Heart left ventricle (tissue), 16 donors: ENCODE measurements at regions not wholly inside any gene's neighbourhood (a gene's known extent, or its start where the extent isn't known, plus 50 kb on each side); places are given as distances from the start of the nearest gene placed in this dataset.

ENCODE experiments used
- ATAC-seq, 4 donors: fragments of 200-7000 bp; cut with Tn5 transposase; one replicate each; pipeline ENCODE4 v1.9.1; 2020 to 2022; ENCODE audit warnings: moderate library complexity in 4 of 4, mild to moderate bottlenecking in 3 of 4, moderate number of reproducible peaks in 1 of 4
- DNase-seq, 5 donors: peaks; one replicate each; pipeline ENCODE4 v3.0.0-alpha.2; 2020
- H3K27ac ChIP-seq, 12 donors: fragments of 200-600 bp; sonication (generic) in 4 of 12; one replicate each; pipeline versions ENCODE4 v1.5.0 to v1.8.0; 2016 to 2022; ENCODE audit warnings: mild to moderate bottlenecking in 2 of 12
- H3K27me3 ChIP-seq, 9 donors: fragments of 200-600 bp; sonication (generic) in 2 of 9; one replicate each; pipeline versions ENCODE4 v1.5.1 to v1.8.0; 2016 to 2022; ENCODE audit warnings: mild to moderate bottlenecking in 3 of 9
- H3K36me3 ChIP-seq, 9 donors: fragments of 200-600 bp; sonication (generic) in 2 of 9; one replicate each; pipeline versions ENCODE4 v1.5.0 to v1.8.0; 2018 to 2022; ENCODE audit warnings: mild to moderate bottlenecking in 2 of 9
- H3K4me1 ChIP-seq, 12 donors: fragments of 200-600 bp; sonication (generic) in 4 of 12; one replicate each; pipeline versions ENCODE4 v1.5.0 to v1.8.0; 2016 to 2022; ENCODE audit warnings: mild to moderate bottlenecking in 3 of 12
- H3K4me3 ChIP-seq, 12 donors: fragments of 200-600 bp; sonication (generic) in 4 of 12; one replicate each; pipeline versions ENCODE4 v1.5.0 to v1.8.0; 2017 to 2022; ENCODE audit warnings: mild to moderate bottlenecking in 9 of 12, moderate library complexity in 4 of 12
- H3K9me3 ChIP-seq, 12 donors: fragments of 200-600 bp; sonication (generic) in 4 of 12; one replicate each; pipeline versions ENCODE4 v1.5.0 to v1.8.0; 2016 to 2022; ENCODE audit warnings: mild to moderate bottlenecking in 1 of 12
- CTCF ChIP-seq, 12 donors: fragments of 200-600 bp; sonication (generic) in 4 of 12; IDR thresholded peaks; one replicate each; pipeline versions ENCODE4 v1.5.0 to v1.8.0; 2018 to 2022; ENCODE audit warnings: antibody characterized with exemption in 12 of 12, mild to moderate bottlenecking in 5 of 12
- POLR2A ChIP-seq, 2 donors: fragments of 450-650 bp; IDR thresholded peaks; one replicate each; pipeline ENCODE4 v1.6.1; 2017; ENCODE audit warnings: antibody characterized with exemption in 2 of 2, mild to moderate bottlenecking in 2 of 2, moderate library complexity in 2 of 2
- WGBS, 4 donors: extraction: QIAGEN DNeasy Blood & Tissue Kit in 2 of 4; methylation state at CpG; one replicate each; pipeline versions ENCODE4 v1.1.5 to v1.1.7; 2013 to 2018; 5-methylcytosine and 5-hydroxymethylcytosine counted together
- intact Hi-C, 10 donors: fragments of 100-400 bp; cut with DNase I; formaldehyde crosslinking; loops; one replicate each; pipeline versions ENCODE4 v1.11.1 to v1.14.2; 2022
- donor health status: ischemic (EF 13 %, LVEDD 7.1; RV severe dilation, severe dysfunction).
- donor health status: healthy with polysubstance abuse.
- donor health status: DM: no; HTN: yes; CAD: no.
- donor health status: DM: no; HTN: no; CAD: no.
- donor health status: ischemic (EF 25% LVEDD 6.9; RV normal size, moderate dysfunction).
- donor health status: ischemic (EF 25% LVEDD 5.7; RV mildly dilated, moderate dysfunction).
- donor health status: healthy.
- donor health status: DM: yes; HTN: yes; CAD: no.
- donor health status: ischemic (EF 35%, LVEDD 5.7; RV mildly dilated, moderate dysfunction).
- donor health status: nonischemic (EF 11% LVEDD 7.7; RV severe dilation, severe dysfunction).
- donor health status: DM: yes; HTN: yes; CAD: no.
- donor health status: PGD.
- donor health status: ischemic (EF 29% LVEDD 5.4; RV normal size, mild dysfunction).
- donor health status: nonischemic (EF 23%, LVEDD 6.1; RV moderate dilation, normal function).

GRCh38 chr18:5710235-5710634 lies 166.4 kb upstream of the EPB41L3 start:
- H3K36me3 ChIP-seq = no peaks in the 10 kb centered on the region
- WGBS, 4 donors = 62 to 67% (median 66%) methylated on average over 4 of the region's 4 CpGs
- ATAC-seq (no peak), DNase-seq (no peak)
- intact Hi-C loops = no loop called here
- no peaks in the 10 kb centered on the region for H3K9me3 ChIP-seq
- H3K4me3 ChIP-seq = no peak overlapping the region
- H3K4me1 ChIP-seq = no peaks in the 10 kb centered on the region
- TF ChIP-seq CTCF (IDR thresholded peaks at IDR 0.05) = no peak
- TF ChIP-seq POLR2A (IDR thresholded peaks at IDR 0.05) = no peak
- peaks cover 0 to 5% (median 0%) of the 10 kb centered on the region in 9 donors for H3K27me3 ChIP-seq
- no peak overlapping the region for H3K27ac ChIP-seq

- ATAC-seq (no peak), DNase-seq (no peak)
- 76 to 82% (median 77%) methylated on average over 8 of the region's 8 CpGs for WGBS, 4 donors
- no peaks in the 10 kb centered on the region for H3K36me3 ChIP-seq
- peaks cover 0 to 5% (median 0%) of the 10 kb centered on the region in 9 donors for H3K27me3 ChIP-seq
- intact Hi-C loops = no loop called here
- TF ChIP-seq POLR2A (IDR thresholded peaks at IDR 0.05) = no peak
- TF ChIP-seq CTCF (IDR thresholded peaks at IDR 0.05) = no peak
- no peak overlapping the region for H3K4me3 ChIP-seq
- H3K27ac ChIP-seq = no peak overlapping the region
- no peaks in the 10 kb centered on the region for H3K9me3 ChIP-seq
- no peaks in the 10 kb centered on the region for H3K4me1 ChIP-seq
Observed at GRCh38 chr18:5709476-5710095, 165.8 kb upstream of the EPB41L3 start.

- no peak for ATAC-seq
- no peaks in the 10 kb centered on the region for H3K36me3 ChIP-seq
- no peak overlapping the region for H3K27ac ChIP-seq
- no peaks in the 10 kb centered on the region for H3K4me1 ChIP-seq
- intact Hi-C loops = no loop called here
- H3K27me3 ChIP-seq = peaks cover 0 to 5% (median 0%) of the 10 kb centered on the region in 9 donors
- TF ChIP-seq POLR2A (IDR thresholded peaks at IDR 0.05) (no peak), CTCF (IDR thresholded peaks at IDR 0.05) (no peak)
- no peak overlapping the region for H3K4me3 ChIP-seq
- WGBS, 4 donors = 71 to 83% (median 80%) methylated on average over 3 of the region's 3 CpGs
- no peaks in the 10 kb centered on the region for H3K9me3 ChIP-seq
- DNase-seq = no peak
Observed at GRCh38 chr18:5707586-5707985, 163.8 kb upstream of the EPB41L3 start.

- ATAC-seq = no peak
Observed at GRCh38 chr18:5705393-5705792, 161.6 kb upstream of the EPB41L3 start.

More at GRCh38 chr18:5705393-5705792, 161.6 kb upstream of the EPB41L3 start:
- no peaks in the 10 kb centered on the region for H3K9me3 ChIP-seq
- H3K36me3 ChIP-seq = no peaks in the 10 kb centered on the region
- no peak overlapping the region for H3K27ac ChIP-seq
- peaks cover 0 to 5% (median 0%) of the 10 kb centered on the region in 9 donors for H3K27me3 ChIP-seq
- intact Hi-C loops = no loop called here
- 92 to 96% (median 95%) methylated on average over 5 of the region's 5 CpGs for WGBS, 4 donors
- no peak overlapping the region for H3K4me3 ChIP-seq
- H3K4me1 ChIP-seq = no peaks in the 10 kb centered on the region
- no peak for DNase-seq
- TF ChIP-seq CTCF (IDR thresholded peaks at IDR 0.05) (no peak), POLR2A (IDR thresholded peaks at IDR 0.05) (no peak)
